ENCODE measurements at regions not wholly inside any gene's neighbourhood (a gene's known extent, or its start where the extent isn't known, plus 50 kb on each side); places are given as distances from the start of the nearest gene placed in this dataset.

- no peak for DNase-seq (ENCODE audit: low spot score)
- no peak overlapping the region for H3K27ac ChIP-seq
- H3K4me1 ChIP-seq: no peaks in the 10 kb centered on the region
- TF ChIP-seq CTCF (IDR thresholded peaks at IDR 0.05): no peak
- no peaks in the 10 kb centered on the region for H3K36me3 ChIP-seq
- no peak overlapping the region for H3K4me3 ChIP-seq
- H3K9me3 ChIP-seq: peaks cover 0 to 16% of the 10 kb centered on the region in 2 donors
- no peaks in the 10 kb centered on the region for H3K27me3 ChIP-seq
Observed at GRCh38 chr6:121823437-121823851, 388.0 kb downstream of the GJA1 start.

- Histone ChIP-seq H3K36me3 (no peaks in the 10 kb centered on the region), H3K4me3 (no peak overlapping the region), H3K27me3 (no peaks in the 10 kb centered on the region), H3K4me1 (peaks cover 0 to 6% of the 10 kb centered on the region in 2 donors), H3K9me3 (no peaks in the 10 kb centered on the region), H3K27ac (no peak overlapping the region)
- no peak for DNase-seq (ENCODE audit: low spot score)
- TF ChIP-seq CTCF (IDR thresholded peaks at IDR 0.05): no peak
Observed at GRCh38 chr6:121826156-121826810, 390.8 kb downstream of the GJA1 start.

GRCh38 chr6:121828146-121828886 lies 392.9 kb downstream of the GJA1 start:
- H3K9me3 ChIP-seq: no peaks in the 10 kb centered on the region
- peaks cover 0 to 6% of the 10 kb centered on the region in 2 donors for H3K4me1 ChIP-seq
- DNase-seq (ENCODE audit: low spot score): no peak
- no peak overlapping the region for H3K4me3 ChIP-seq
- H3K27ac ChIP-seq: no peak overlapping the region
- H3K27me3 ChIP-seq: no peaks in the 10 kb centered on the region
- no peaks in the 10 kb centered on the region for H3K36me3 ChIP-seq
- TF ChIP-seq CTCF (IDR thresholded peaks at IDR 0.05): no peak

- DNase-seq (ENCODE audit: low spot score): no peak
Observed at GRCh38 chr6:121830736-121831135, 395.3 kb downstream of the GJA1 start.

GRCh38 chr6:121835662-121836061 lies 400.2 kb downstream of the GJA1 start:
- Histone ChIP-seq H3K4me3 (no peak overlapping the region), H3K4me1 (peaks cover 0 to 6% of the 10 kb centered on the region in 2 donors), H3K27ac (no peak overlapping the region), H3K27me3 (no peaks in the 10 kb centered on the region), H3K9me3 (no peaks in the 10 kb centered on the region), H3K36me3 (no peaks in the 10 kb centered on the region)
- no peak for TF ChIP-seq CTCF (IDR thresholded peaks at IDR 0.05)
- DNase-seq (ENCODE audit: low spot score): no peak

More at GRCh38 chr6:121830736-121831135, 395.3 kb downstream of the GJA1 start:
- no peaks in the 10 kb centered on the region for H3K27me3 ChIP-seq
- no peak overlapping the region for H3K27ac ChIP-seq
- H3K9me3 ChIP-seq: no peaks in the 10 kb centered on the region
- no peak overlapping the region for H3K4me3 ChIP-seq
- no peak for TF ChIP-seq CTCF (IDR thresholded peaks at IDR 0.05)
- H3K4me1 ChIP-seq: peaks cover 0 to 6% of the 10 kb centered on the region in 2 donors
- H3K36me3 ChIP-seq: no peaks in the 10 kb centered on the region
